Glutamatergic neuron (in vitro differentiated cells): ENCODE measurements at regions not wholly inside any gene's neighbourhood (a gene's known extent, or its start where the extent isn't known, plus 50 kb on each side); places are given as distances from the start of the nearest gene placed in this dataset.

ENCODE experiments used
- DNase-seq: peaks from one replicate; pipeline ENCODE4 v3.0.0; 2022
- H3K27ac Mint-ChIP-seq: one replicate; pipeline ENCODE4 v1.8.0; 2020; ENCODE audit warnings: mild to moderate bottlenecking, mixed read lengths, inconsistent platforms; ENCODE audit not compliant: unreplicated experiment
- H3K27me3 Mint-ChIP-seq: one replicate; pipeline ENCODE4 v1.8.0; 2020; ENCODE audit warnings: mild to moderate bottlenecking, moderate library complexity, mixed read lengths, inconsistent platforms; ENCODE audit not compliant: unreplicated experiment
- H3K36me3 Mint-ChIP-seq: one replicate; pipeline ENCODE4 v1.8.0; 2020; ENCODE audit warnings: mild to moderate bottlenecking, mixed read lengths, inconsistent platforms; ENCODE audit not compliant: unreplicated experiment
- H3K4me1 Mint-ChIP-seq: one replicate; pipeline ENCODE4 v1.8.0; 2020; ENCODE audit warnings: mild to moderate bottlenecking, low read depth, mixed read lengths, inconsistent platforms; ENCODE audit not compliant: unreplicated experiment
- H3K4me3 Mint-ChIP-seq: one replicate; pipeline ENCODE4 v1.8.0; 2020; ENCODE audit warnings: mild to moderate bottlenecking, mixed read lengths, inconsistent platforms; ENCODE audit not compliant: unreplicated experiment
- H3K9me3 Mint-ChIP-seq: one replicate; pipeline ENCODE4 v1.8.0; 2020; ENCODE audit warnings: mild to moderate bottlenecking, moderate library complexity, mixed read lengths, inconsistent platforms; ENCODE audit not compliant: unreplicated experiment
- CTCF ChIP-seq: fragments of 200-600 bp; sonication (generic); IDR thresholded peaks from one replicate; pipeline ENCODE4 v1.5.0; 2021; ENCODE audit not compliant: partially characterized antibody, unreplicated experiment

GRCh38 chr1:187168297-187168696 lies 339.5 kb downstream of the PLA2G4A start:
- no peak for DNase-seq
- no peak overlapping the region for H3K27ac Mint-ChIP-seq
- TF ChIP-seq CTCF = no peak
- no peaks in the 10 kb centered on the region for H3K36me3 Mint-ChIP-seq
- H3K4me3 Mint-ChIP-seq = no peak overlapping the region
- H3K9me3 Mint-ChIP-seq = no peaks in the 10 kb centered on the region
- no peaks in the 10 kb centered on the region for H3K4me1 Mint-ChIP-seq
- H3K27me3 Mint-ChIP-seq = no peaks in the 10 kb centered on the region

- Mint-ChIP-seq H3K9me3 (no peaks in the 10 kb centered on the region), H3K4me1 (no peaks in the 10 kb centered on the region), H3K36me3 (no peaks in the 10 kb centered on the region), H3K27ac (no peak overlapping the region), H3K4me3 (no peak overlapping the region), H3K27me3 (no peaks in the 10 kb centered on the region)
- TF ChIP-seq CTCF = no peak
- no peak for DNase-seq
Observed at GRCh38 chr1:187185389-187185788, 356.6 kb downstream of the PLA2G4A start.

- no peak overlapping the region for H3K27ac Mint-ChIP-seq
- no peaks in the 10 kb centered on the region for H3K27me3 Mint-ChIP-seq
- no peaks in the 10 kb centered on the region for H3K9me3 Mint-ChIP-seq
- no peak overlapping the region for H3K4me3 Mint-ChIP-seq
- H3K36me3 Mint-ChIP-seq = no peaks in the 10 kb centered on the region
- no peak for DNase-seq
- no peaks in the 10 kb centered on the region for H3K4me1 Mint-ChIP-seq
- no peak for TF ChIP-seq CTCF
Observed at GRCh38 chr1:187197685-187198084, 368.9 kb downstream of the PLA2G4A start.

- Mint-ChIP-seq H3K27me3 (no peaks in the 10 kb centered on the region), H3K27ac (no peak overlapping the region), H3K4me3 (no peak overlapping the region), H3K4me1 (no peaks in the 10 kb centered on the region), H3K36me3 (no peaks in the 10 kb centered on the region), H3K9me3 (peaks cover 2% of the 10 kb centered on the region)
- no peak for DNase-seq
- no peak for TF ChIP-seq CTCF
Observed at GRCh38 chr1:187203257-187203656, 374.5 kb downstream of the PLA2G4A start.

GRCh38 chr1:187212377-187212776 lies 383.6 kb downstream of the PLA2G4A start:
- Mint-ChIP-seq H3K27me3 (no peaks in the 10 kb centered on the region), H3K27ac (no peak overlapping the region), H3K4me3 (no peak overlapping the region), H3K36me3 (no peaks in the 10 kb centered on the region), H3K4me1 (no peaks in the 10 kb centered on the region), H3K9me3 (peaks cover 2% of the 10 kb centered on the region)
- no peak for DNase-seq
- TF ChIP-seq CTCF = no peak
